GM18951 (cell line): ENCODE measurements at regions not wholly inside any gene's neighbourhood (a gene's known extent, or its start where the extent isn't known, plus 50 kb on each side); places are given as distances from the start of the nearest gene placed in this dataset.
"Not testable (repeated sequence)": the region's sequence is repeated elsewhere in the genome, so short reads cannot be mapped to it uniquely, and the experiment has no call there.

Source experiments
- POLR2A ChIP-seq: IDR thresholded peaks from 4 replicates; pipeline ENCODE4 v1.6.1; 2011; ENCODE audit warnings: mild to moderate bottlenecking; ENCODE audit not compliant: insufficient read length, insufficient read depth; ENCODE audit errors: extremely low read depth
- in situ Hi-C: fragments of 300-500 bp; cut with MboI; formaldehyde crosslinking; loops from one replicate; pipeline ENCODE4 v1.12.0; 2022; ENCODE audit warnings: low sequenced_read_pairs, mixed read lengths, inconsistent platforms; ENCODE audit not compliant: unreplicated experiment

- in situ Hi-C loops: no loop called here
- TF ChIP-seq POLR2A: no peak
Observed at GRCh38 chr10:64102916-64103315, 581.7 kb downstream of the REEP3 start.

- TF ChIP-seq POLR2A: no peak
- in situ Hi-C loops: no loop called here
Observed at GRCh38 chr10:64103750-64104470, 582.7 kb downstream of the REEP3 start.

GRCh38 chr10:64109926-64110495 lies 588.8 kb downstream of the REEP3 start:
- in situ Hi-C loops: no loop called here
- TF ChIP-seq POLR2A: no peak

- no peak for TF ChIP-seq POLR2A
- in situ Hi-C loops: no loop called here
Observed at GRCh38 chr10:64112701-64113355, 591.6 kb downstream of the REEP3 start.

- in situ Hi-C loops: no loop called here
- TF ChIP-seq POLR2A: no peak
Observed at GRCh38 chr10:64113375-64113774, 592.2 kb downstream of the REEP3 start.

GRCh38 chr10:64113792-64114191 lies 592.6 kb downstream of the REEP3 start:
- no peak for TF ChIP-seq POLR2A
- in situ Hi-C loops: no loop called here

- no peak for TF ChIP-seq POLR2A
- in situ Hi-C loops: no loop called here
Observed at GRCh38 chr10:64115471-64115870, 594.3 kb downstream of the REEP3 start.

GRCh38 chr10:64115908-64116643 lies 594.9 kb downstream of the REEP3 start:
- TF ChIP-seq POLR2A: no peak
- in situ Hi-C loops: no loop called here

- TF ChIP-seq POLR2A: no peak
Observed at GRCh38 chr10:64116707-64117106, 595.5 kb downstream of the REEP3 start.

GRCh38 chr10:64118736-64119135 lies 597.5 kb downstream of the REEP3 start:
- TF ChIP-seq POLR2A: no peak
- in situ Hi-C loops: no loop called here

More at GRCh38 chr10:64116707-64117106, 595.5 kb downstream of the REEP3 start:
- in situ Hi-C loops: no loop called here

GRCh38 chr10:64120301-64120980 lies 599.2 kb downstream of the REEP3 start:
- in situ Hi-C loops: not testable (repeated sequence)

GRCh38 chr10:64130152-64130551 lies 609.0 kb downstream of the REEP3 start:
- TF ChIP-seq POLR2A: no peak
- in situ Hi-C loops: no loop called here

GRCh38 chr10:64134676-64135075 lies 613.5 kb downstream of the REEP3 start:
- in situ Hi-C loops: no loop called here
- no peak for TF ChIP-seq POLR2A
